Stimulated activated naive CD8-positive, alpha-beta T cell treated with anti-CD3 and anti-CD28 coated beads, Interleukin-15, Interleukin-2, amounts not matched to agents 100 ng/mL and 50 ng/mL, for 24 hours (primary cell): ENCODE measurements at regions not wholly inside any gene's neighbourhood (a gene's known extent, or its start where the extent isn't known, plus 50 kb on each side); places are given as distances from the start of the nearest gene placed in this dataset.
A peak's percentile ranks its signal among the peaks of the same experiment; 100 is the strongest.
"Not testable (repeated sequence)": the region's sequence is repeated elsewhere in the genome, so short reads cannot be mapped to it uniquely, and the experiment has no call there.

ENCODE experiments used
- H3K27ac Mint-ChIP-seq: one replicate; pipeline ENCODE4 v1.8.0; 2021; ENCODE audit warnings: mild to moderate bottlenecking, mixed read lengths
- H3K27me3 Mint-ChIP-seq: one replicate; pipeline ENCODE4 v1.8.0; 2021; ENCODE audit warnings: mixed read lengths
- H3K36me3 Mint-ChIP-seq: one replicate; pipeline ENCODE4 v1.8.0; 2021; ENCODE audit warnings: low read depth, mixed read lengths
- H3K4me1 Mint-ChIP-seq: one replicate; pipeline ENCODE4 v1.8.0; 2021; ENCODE audit warnings: low read depth, mixed read lengths
- H3K4me3 Mint-ChIP-seq: one replicate; pipeline ENCODE4 v1.8.0; 2021; ENCODE audit warnings: mild to moderate bottlenecking, mixed read lengths
- H3K9me3 Mint-ChIP-seq: one replicate; pipeline ENCODE4 v1.8.0; 2021; ENCODE audit warnings: mixed read lengths

DNA sequence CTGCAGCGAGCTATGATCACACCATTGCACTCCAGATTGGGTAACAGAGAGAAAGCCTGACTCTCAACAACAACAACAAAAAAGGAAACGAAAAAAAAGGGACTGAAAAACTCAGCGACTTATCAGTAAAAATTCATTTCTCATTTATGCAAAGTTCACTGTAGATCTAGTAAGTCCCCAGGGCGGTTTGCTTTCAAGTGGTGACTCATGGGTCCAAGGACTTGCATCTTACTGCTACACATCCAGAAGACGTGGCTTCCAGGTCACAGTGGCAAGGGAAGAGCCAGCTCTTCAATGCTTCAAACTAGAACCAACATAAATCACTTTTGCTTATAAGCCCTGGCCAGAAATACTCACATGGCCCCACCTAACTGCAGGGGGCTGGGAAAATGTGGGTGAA is 178.3 kb upstream of the AUTS2 start:
- Mint-ChIP-seq H3K27me3 (no peaks in the 10 kb centered on the region), H3K4me3 (no peak overlapping the region), H3K4me1 (no peaks in the 10 kb centered on the region), H3K27ac (no peak overlapping the region), H3K9me3 (peaks cover 9% of the 10 kb centered on the region), H3K36me3 (no peaks in the 10 kb centered on the region)

- no peak overlapping the region for H3K4me3 Mint-ChIP-seq
- H3K4me1 Mint-ChIP-seq: no peaks in the 10 kb centered on the region
Observed at GRCh38 chr7:69422574-69422985, 175.7 kb upstream of the AUTS2 start.

DNA sequence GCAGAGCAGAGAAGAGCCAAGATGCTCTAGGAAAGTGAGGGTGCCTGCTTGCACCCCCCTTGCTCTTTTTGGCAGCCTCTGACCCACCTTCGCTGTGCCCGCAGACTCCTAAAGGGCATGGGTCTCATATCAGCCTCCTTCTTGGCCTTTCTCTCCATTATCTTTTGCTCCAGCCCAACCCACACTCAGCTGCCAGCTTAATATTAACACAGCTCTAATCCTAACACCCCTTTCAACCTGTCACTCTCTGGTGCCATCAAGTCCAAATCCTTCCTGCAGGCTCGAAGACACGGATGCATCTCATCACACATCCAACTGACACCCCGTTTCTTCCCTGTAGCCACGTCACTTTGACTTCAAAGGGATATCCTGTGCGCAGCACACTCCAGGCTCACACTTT is 171.6 kb upstream of the AUTS2 start:
- peaks cover 8% of the 10 kb centered on the region for H3K4me1 Mint-ChIP-seq
- H3K9me3 Mint-ChIP-seq: no peaks in the 10 kb centered on the region
- H3K27ac Mint-ChIP-seq: peak overlapping the region; percentile 9
- peaks cover 16% of the 10 kb centered on the region for H3K27me3 Mint-ChIP-seq
- H3K36me3 Mint-ChIP-seq: no peaks in the 10 kb centered on the region
- no peak overlapping the region for H3K4me3 Mint-ChIP-seq

More at GRCh38 chr7:69422574-69422985, 175.7 kb upstream of the AUTS2 start:
- Mint-ChIP-seq H3K27ac (no peak overlapping the region), H3K36me3 (no peaks in the 10 kb centered on the region), H3K9me3 (peaks cover 4% of the 10 kb centered on the region), H3K27me3 (no peaks in the 10 kb centered on the region)

DNA sequence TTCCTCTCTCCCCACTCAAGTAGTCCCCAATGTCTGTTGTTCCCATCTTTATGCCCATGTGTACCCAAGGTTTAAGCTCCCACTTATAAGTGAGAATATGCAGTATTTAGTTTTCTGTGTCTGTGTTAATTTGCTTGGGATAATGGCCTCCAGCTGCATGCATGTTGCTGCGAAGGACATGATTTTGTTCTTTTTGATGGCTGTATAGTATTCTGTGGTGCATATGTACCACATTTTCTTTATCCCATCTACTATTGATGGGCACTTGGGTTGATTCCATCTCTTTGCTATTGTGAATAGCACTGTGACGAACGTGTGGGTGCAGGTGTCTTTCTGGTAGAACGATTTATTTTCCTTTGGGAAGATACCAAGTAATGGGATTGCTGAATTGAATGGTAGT is 170.2 kb upstream of the AUTS2 start:
- Mint-ChIP-seq H3K27ac (no peak overlapping the region), H3K4me1 (peaks cover 8% of the 10 kb centered on the region), H3K27me3 (peaks cover 16% of the 10 kb centered on the region), H3K9me3 (no peaks in the 10 kb centered on the region), H3K4me3 (no peak overlapping the region), H3K36me3 (no peaks in the 10 kb centered on the region)

DNA sequence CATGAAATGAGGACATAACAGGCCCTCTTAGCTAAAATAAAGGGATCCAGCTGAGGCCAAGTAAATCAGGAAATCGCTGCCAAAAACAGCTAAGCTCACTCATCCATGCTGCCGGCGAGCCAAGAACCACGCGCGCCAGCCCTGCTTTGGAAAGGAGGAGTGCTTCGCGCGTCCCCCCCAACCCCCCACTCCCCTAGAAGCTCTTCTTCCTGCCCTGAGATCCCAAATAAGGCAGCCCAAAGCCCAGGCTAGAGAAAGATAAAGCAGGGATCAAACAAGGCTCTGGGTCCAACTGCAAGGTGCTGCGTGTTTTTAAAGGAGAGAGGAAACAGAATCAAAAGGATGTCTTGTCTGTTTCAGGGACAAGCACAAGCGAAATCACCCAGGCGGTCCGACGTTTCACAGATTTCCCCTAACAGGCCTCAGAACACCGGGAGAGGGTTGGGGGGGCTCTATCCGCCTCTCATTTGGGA is 168.3 kb upstream of the AUTS2 start:
- peaks cover 16% of the 10 kb centered on the region for H3K27me3 Mint-ChIP-seq
- no peak overlapping the region for H3K4me3 Mint-ChIP-seq
- no peaks in the 10 kb centered on the region for H3K36me3 Mint-ChIP-seq
- H3K4me1 Mint-ChIP-seq: peaks cover 16% of the 10 kb centered on the region
- H3K27ac Mint-ChIP-seq: no peak overlapping the region
- H3K9me3 Mint-ChIP-seq: peaks cover 4% of the 10 kb centered on the region

GRCh38 chr7:69430384-69431021 is 167.8 kb upstream of the AUTS2 start:
- Mint-ChIP-seq H3K9me3 (peaks cover 4% of the 10 kb centered on the region), H3K36me3 (no peaks in the 10 kb centered on the region), H3K27ac (no peak overlapping the region), H3K4me3 (no peak overlapping the region), H3K27me3 (peaks cover 16% of the 10 kb centered on the region), H3K4me1 (peaks cover 16% of the 10 kb centered on the region)

DNA sequence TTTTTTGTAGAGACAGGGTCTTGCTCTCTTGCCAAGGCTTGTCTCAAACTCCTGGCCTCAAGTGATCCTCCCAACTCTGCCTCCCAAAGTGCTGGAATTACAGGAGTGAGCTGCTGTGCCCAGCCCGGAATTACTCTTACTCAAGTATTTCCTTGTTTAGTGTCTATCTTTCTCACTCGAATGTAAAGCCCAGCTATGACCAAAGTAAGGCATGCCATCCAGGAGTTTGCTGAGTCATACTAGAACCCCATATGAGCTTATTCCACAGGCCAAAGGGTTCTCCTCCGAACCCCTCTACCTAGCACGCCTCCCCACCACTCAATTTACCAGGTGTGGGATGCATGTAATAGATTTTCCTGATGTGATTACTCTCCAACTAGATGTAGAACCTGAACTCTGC is 166.6 kb upstream of the AUTS2 start:
- Mint-ChIP-seq H3K36me3 (no peaks in the 10 kb centered on the region), H3K27me3 (peaks cover 16% of the 10 kb centered on the region), H3K27ac (no peak overlapping the region), H3K4me3 (no peak overlapping the region), H3K9me3 (peaks cover 4% of the 10 kb centered on the region), H3K4me1 (peaks cover 16% of the 10 kb centered on the region)

- H3K27me3 Mint-ChIP-seq: peaks cover 16% of the 10 kb centered on the region
- not testable (repeated sequence) for H3K9me3 Mint-ChIP-seq, H3K36me3 Mint-ChIP-seq, H3K27ac Mint-ChIP-seq, H3K4me3 Mint-ChIP-seq
- H3K4me1 Mint-ChIP-seq: peaks cover 16% of the 10 kb centered on the region
Observed at GRCh38 chr7:69432276-69432675, 166.0 kb upstream of the AUTS2 start.

- Mint-ChIP-seq H3K4me3 (no peak overlapping the region), H3K27ac (no peak overlapping the region), H3K27me3 (peaks cover 16% of the 10 kb centered on the region), H3K4me1 (peaks cover 16% of the 10 kb centered on the region), H3K9me3 (peaks cover 4% of the 10 kb centered on the region), H3K36me3 (no peaks in the 10 kb centered on the region)
Observed at GRCh38 chr7:69433081-69433480, 165.2 kb upstream of the AUTS2 start.

- Mint-ChIP-seq H3K9me3 (peaks cover 8% of the 10 kb centered on the region), H3K4me1 (peaks cover 16% of the 10 kb centered on the region), H3K4me3 (no peak overlapping the region), H3K27ac (no peak overlapping the region), H3K27me3 (peaks cover 13% of the 10 kb centered on the region), H3K36me3 (no peaks in the 10 kb centered on the region)
Observed at GRCh38 chr7:69434398-69434815, 163.9 kb upstream of the AUTS2 start.

DNA sequence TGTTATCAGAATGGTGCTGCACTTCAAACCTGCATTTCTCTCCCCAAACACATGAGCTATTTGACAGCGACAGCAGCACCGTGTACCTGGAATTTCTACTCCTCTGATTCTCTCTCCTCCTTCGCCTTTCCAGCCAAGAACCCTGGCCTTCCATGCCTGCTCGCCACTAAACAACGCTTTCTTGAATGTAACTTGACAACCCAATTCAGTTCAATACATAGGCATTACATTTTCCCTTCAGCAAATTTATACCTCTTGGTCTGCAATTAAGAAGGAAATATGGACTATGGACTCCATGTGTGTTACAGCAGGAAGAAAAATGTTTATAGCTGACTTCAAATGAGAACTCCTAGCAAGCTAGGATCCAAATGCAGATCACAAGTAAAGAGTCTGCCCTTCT is 162.6 kb upstream of the AUTS2 start:
- H3K27me3 Mint-ChIP-seq: peaks cover 4% of the 10 kb centered on the region
- H3K4me3 Mint-ChIP-seq: no peak overlapping the region
- H3K4me1 Mint-ChIP-seq: peaks cover 11% of the 10 kb centered on the region
- no peak overlapping the region for H3K27ac Mint-ChIP-seq
- no peaks in the 10 kb centered on the region for H3K36me3 Mint-ChIP-seq
- peaks cover 15% of the 10 kb centered on the region for H3K9me3 Mint-ChIP-seq

DNA sequence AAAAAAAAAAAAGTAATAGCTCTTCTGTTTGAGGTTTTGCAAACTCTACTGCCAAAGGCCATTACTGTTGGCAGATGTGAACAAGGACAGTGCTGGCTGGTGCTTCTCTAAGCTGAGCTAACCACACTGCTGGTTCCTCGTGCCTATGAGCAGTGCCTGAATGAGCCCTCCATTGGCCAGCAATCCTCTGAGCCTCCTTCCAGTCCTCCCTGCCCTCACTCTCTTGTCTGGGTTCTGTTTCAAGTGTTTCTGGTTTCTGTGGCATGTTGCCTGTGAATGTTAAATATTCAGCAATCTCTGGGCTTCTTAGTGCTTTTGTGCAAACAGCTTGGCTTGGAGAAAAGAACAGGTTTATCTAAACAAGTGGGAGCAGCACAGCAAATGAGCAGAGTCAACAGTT is 161.3 kb upstream of the AUTS2 start:
- Mint-ChIP-seq H3K4me3 (no peak overlapping the region), H3K36me3 (no peaks in the 10 kb centered on the region), H3K27me3 (no peaks in the 10 kb centered on the region), H3K4me1 (peaks cover 8% of the 10 kb centered on the region), H3K27ac (no peak overlapping the region), H3K9me3 (peaks cover 23% of the 10 kb centered on the region)

- no peaks in the 10 kb centered on the region for H3K27me3 Mint-ChIP-seq
- H3K27ac Mint-ChIP-seq: no peak overlapping the region
- H3K4me3 Mint-ChIP-seq: no peak overlapping the region
- peaks cover 5% of the 10 kb centered on the region for H3K4me1 Mint-ChIP-seq
- H3K9me3 Mint-ChIP-seq: peaks cover 23% of the 10 kb centered on the region
- H3K36me3 Mint-ChIP-seq: no peaks in the 10 kb centered on the region
Observed at GRCh38 chr7:69438584-69439412, 159.5 kb upstream of the AUTS2 start.

DNA sequence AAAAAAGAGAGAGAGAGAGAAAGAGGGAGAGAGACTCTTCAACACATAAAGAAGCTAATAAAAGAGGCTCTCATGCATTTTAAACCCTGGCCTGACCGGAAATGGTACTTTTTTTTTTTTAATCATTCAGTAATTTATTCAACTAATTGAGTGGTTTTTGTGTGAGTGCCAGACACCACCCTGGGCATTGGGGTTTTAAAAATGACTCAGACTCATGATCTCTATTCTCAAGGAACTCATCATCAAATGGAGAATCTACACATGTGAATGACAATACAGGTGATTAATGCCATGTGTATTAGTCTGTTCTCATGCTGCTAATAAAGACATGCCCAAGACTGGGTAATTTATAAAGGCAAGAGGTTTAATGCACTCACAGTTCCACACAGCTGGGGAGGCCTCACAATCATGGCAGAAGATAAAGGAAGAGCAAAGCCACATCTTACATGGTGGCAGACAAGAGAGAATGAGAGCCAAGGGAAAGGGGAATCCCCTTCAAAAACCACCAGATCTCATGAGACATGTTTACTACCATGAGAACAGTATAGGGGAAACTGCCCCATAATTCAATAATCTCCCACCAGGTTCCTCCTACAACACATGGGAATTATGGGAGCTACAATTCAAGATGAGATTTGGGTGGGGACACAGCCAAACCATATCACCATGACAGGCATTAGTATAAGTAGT is 158.5 kb upstream of the AUTS2 start:
- Mint-ChIP-seq H3K9me3 (peaks cover 19% of the 10 kb centered on the region), H3K4me1 (no peaks in the 10 kb centered on the region), H3K36me3 (no peaks in the 10 kb centered on the region), H3K27ac (no peak overlapping the region), H3K4me3 (no peak overlapping the region), H3K27me3 (no peaks in the 10 kb centered on the region)

GRCh38 chr7:69440976-69441375 is 157.3 kb upstream of the AUTS2 start:
- Mint-ChIP-seq H3K9me3 (peaks cover 19% of the 10 kb centered on the region), H3K4me1 (no peaks in the 10 kb centered on the region), H3K27ac (no peak overlapping the region), H3K4me3 (no peak overlapping the region), H3K36me3 (no peaks in the 10 kb centered on the region), H3K27me3 (no peaks in the 10 kb centered on the region)
